ENCODE measurements at regions not wholly inside any gene's neighbourhood (a gene's known extent, or its start where the extent isn't known, plus 50 kb on each side); places are given as distances from the start of the nearest gene placed in this dataset.

GRCh38 chr3:159149633-159150032, 347.8 kb downstream of the MFSD1 start (continued):
- TF ChIP-seq, protein P1, sequence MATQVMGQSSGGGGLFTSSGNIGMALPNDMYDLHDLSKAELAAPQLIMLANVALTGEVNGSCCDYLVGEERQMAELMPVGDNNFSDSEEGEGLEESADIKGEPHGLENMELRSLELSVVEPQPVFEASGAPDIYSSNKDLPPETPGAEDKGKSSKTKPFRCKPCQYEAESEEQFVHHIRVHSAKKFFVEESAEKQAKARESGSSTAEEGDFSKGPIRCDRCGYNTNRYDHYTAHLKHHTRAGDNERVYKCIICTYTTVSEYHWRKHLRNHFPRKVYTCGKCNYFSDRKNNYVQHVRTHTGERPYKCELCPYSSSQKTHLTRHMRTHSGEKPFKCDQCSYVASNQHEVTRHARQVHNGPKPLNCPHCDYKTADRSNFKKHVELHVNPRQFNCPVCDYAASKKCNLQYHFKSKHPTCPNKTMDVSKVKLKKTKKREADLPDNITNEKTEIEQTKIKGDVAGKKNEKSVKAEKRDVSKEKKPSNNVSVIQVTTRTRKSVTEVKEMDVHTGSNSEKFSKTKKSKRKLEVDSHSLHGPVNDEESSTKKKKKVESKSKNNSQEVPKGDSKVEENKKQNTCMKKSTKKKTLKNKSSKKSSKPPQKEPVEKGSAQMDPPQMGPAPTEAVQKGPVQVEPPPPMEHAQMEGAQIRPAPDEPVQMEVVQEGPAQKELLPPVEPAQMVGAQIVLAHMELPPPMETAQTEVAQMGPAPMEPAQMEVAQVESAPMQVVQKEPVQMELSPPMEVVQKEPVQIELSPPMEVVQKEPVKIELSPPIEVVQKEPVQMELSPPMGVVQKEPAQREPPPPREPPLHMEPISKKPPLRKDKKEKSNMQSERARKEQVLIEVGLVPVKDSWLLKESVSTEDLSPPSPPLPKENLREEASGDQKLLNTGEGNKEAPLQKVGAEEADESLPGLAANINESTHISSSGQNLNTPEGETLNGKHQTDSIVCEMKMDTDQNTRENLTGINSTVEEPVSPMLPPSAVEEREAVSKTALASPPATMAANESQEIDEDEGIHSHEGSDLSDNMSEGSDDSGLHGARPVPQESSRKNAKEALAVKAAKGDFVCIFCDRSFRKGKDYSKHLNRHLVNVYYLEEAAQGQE (IDR thresholded peaks at IDR 0.05; ENCODE audit: low read depth, low read length) = no peak
- TF ChIP-seq MEF2A (IDR thresholded peaks at IDR 0.05; ENCODE audit: borderline replicate concordance, low read depth) (no peak), NFIC (IDR thresholded peaks at IDR 0.05; ENCODE audit: borderline replicate concordance) (no peak), CHD2 (IDR thresholded peaks at IDR 0.05; ENCODE audit: low read length, partially characterized antibody) (no peak), IRF3 (IDR thresholded peaks at IDR 0.05; ENCODE audit: low read depth, low read length) (no peak), RFX5 (IDR thresholded peaks at IDR 0.05; ENCODE audit: low read length) (no peak)

DNA sequence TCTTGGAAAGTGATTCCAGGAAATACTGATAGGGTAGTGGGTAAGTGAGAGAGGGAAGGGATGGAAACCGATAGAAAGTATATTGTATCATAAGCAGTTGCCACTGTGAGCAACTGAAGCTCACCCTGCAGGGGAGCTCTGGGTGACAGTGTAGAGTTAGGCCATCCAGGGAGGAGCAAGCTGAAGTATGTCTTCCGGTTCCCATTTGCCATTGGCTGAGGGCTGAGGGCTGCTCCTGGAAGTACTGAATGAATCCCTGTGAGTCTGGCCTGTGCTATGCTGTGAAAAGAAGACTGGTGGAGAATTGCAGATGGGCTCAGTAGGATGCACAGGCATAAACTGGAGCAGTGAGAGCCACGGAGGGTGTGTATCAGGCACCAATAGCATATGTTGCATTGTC, 348.3 kb downstream of the MFSD1 start:
- H3F3A ChIP-seq (replicated peaks; ENCODE audit: insufficient read depth) = no peaks in the 10 kb centered on the region
- DNase-seq = no peak
- H3K36me3 ChIP-seq (replicated peaks in 1 of 2; ENCODE audit: control insufficient read depth in 1 of 2, insufficient read depth in 2 of 2, low read length in 1 of 2) = no peaks in the 10 kb centered on the region
- no peaks in the 10 kb centered on the region for H3K9me2 ChIP-seq
- H2AFZ ChIP-seq (ENCODE audit: low read depth) = no peak overlapping the region
- 80% methylated on average over 3 of the region's 3 CpGs for WGBS (ENCODE audit: low lambda C conversion rate)
- CTCF ChIA-PET = interaction anchor here (1.6 kb wide), 1 partner anchor 8 kb away, joined by 4 read pairs; no protein-coding TSS in a partner anchor
- no peaks in the 10 kb centered on the region for H3K79me2 ChIP-seq (ENCODE audit: insufficient read depth)
- H3K4me3 ChIP-seq (ENCODE audit: low read depth in 2 of 2, low read length in 1 of 2) = no peak overlapping the region
- 0 out of 4 replicates have a peak, but pooled peaks cover 0 to 6% of the 10 kb centered on the region in 2 experiments for H3K4me1 ChIP-seq (ENCODE audit: control insufficient read depth in 1 of 2, insufficient read depth in 2 of 2, low read depth in 1 of 2, low read length in 1 of 2)
- no peaks in the 10 kb centered on the region for H3K9me3 ChIP-seq
- TF ChIP-seq NRF1 (IDR thresholded peaks at IDR 0.05; ENCODE audit: low read depth, low read length) = no peak
- no peak for TF ChIP-seq POLR2AphosphoS5 (IDR thresholded peaks at IDR 0.05; ENCODE audit: low read depth, low read length)
- TF ChIP-seq, protein P2, sequence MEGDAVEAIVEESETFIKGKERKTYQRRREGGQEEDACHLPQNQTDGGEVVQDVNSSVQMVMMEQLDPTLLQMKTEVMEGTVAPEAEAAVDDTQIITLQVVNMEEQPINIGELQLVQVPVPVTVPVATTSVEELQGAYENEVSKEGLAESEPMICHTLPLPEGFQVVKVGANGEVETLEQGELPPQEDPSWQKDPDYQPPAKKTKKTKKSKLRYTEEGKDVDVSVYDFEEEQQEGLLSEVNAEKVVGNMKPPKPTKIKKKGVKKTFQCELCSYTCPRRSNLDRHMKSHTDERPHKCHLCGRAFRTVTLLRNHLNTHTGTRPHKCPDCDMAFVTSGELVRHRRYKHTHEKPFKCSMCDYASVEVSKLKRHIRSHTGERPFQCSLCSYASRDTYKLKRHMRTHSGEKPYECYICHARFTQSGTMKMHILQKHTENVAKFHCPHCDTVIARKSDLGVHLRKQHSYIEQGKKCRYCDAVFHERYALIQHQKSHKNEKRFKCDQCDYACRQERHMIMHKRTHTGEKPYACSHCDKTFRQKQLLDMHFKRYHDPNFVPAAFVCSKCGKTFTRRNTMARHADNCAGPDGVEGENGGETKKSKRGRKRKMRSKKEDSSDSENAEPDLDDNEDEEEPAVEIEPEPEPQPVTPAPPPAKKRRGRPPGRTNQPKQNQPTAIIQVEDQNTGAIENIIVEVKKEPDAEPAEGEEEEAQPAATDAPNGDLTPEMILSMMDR (IDR thresholded peaks at IDR 0.05) = no peak
- TF ChIP-seq GABPA (IDR thresholded peaks at IDR 0.05; ENCODE audit: low read depth) = no peak
- TF ChIP-seq GATA2 (CRISPR knock-in tag; IDR thresholded peaks at IDR 0.05) = no peak
- no peak for TF ChIP-seq SMC3 (IDR thresholded peaks at IDR 0.05; ENCODE audit: low read depth, low read length)
- no peak for TF ChIP-seq RAD21 (IDR thresholded peaks at IDR 0.05; ENCODE audit: low read length)
- TF ChIP-seq RFX5 (IDR thresholded peaks at IDR 0.05; ENCODE audit: low read length) = no peak
- TF ChIP-seq FOXJ3 (CRISPR knock-in tag; IDR thresholded peaks at IDR 0.05) = no peak
- TF ChIP-seq RCOR1 (IDR thresholded peaks at IDR 0.05; ENCODE audit: low read length) = no peak
- TF ChIP-seq, protein P1 (IDR thresholded peaks at IDR 0.05; ENCODE audit: low read depth, low read length) = no peak
- no peak for TF ChIP-seq IRF3 (IDR thresholded peaks at IDR 0.05; ENCODE audit: low read depth, low read length)
- TF ChIP-seq, protein P3, sequence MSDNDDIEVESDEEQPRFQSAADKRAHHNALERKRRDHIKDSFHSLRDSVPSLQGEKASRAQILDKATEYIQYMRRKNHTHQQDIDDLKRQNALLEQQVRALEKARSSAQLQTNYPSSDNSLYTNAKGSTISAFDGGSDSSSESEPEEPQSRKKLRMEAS (IDR thresholded peaks at IDR 0.05; ENCODE audit: low read depth) = no peak
- TF ChIP-seq, protein P4, sequence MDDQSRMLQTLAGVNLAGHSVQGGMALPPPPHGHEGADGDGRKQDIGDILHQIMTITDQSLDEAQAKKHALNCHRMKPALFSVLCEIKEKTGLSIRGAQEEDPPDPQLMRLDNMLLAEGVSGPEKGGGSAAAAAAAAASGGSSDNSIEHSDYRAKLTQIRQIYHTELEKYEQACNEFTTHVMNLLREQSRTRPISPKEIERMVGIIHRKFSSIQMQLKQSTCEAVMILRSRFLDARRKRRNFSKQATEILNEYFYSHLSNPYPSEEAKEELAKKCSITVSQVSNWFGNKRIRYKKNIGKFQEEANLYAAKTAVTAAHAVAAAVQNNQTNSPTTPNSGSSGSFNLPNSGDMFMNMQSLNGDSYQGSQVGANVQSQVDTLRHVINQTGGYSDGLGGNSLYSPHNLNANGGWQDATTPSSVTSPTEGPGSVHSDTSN (IDR thresholded peaks at IDR 0.05) = no peak
- no peak for TF ChIP-seq MXI1 (IDR thresholded peaks at IDR 0.05; ENCODE audit: low read depth, low read length)
- H3K9ac ChIP-seq = no peak overlapping the region
- no peaks in the 10 kb centered on the region for H3K27me3 ChIP-seq (ENCODE audit: insufficient read depth)
- POLR2A ChIA-PET = no interaction called here
- no peaks in the 10 kb centered on the region for H4K20me1 ChIP-seq (ENCODE audit: insufficient read depth)
- no peak overlapping the region for H3K27ac ChIP-seq (ENCODE audit: low read depth in 2 of 2, low read length in 1 of 2)
- H3K4me2 ChIP-seq = no peak overlapping the region
